Fibroblast of lung (primary cell): ENCODE measurements at regions not wholly inside any gene's neighbourhood (a gene's known extent, or its start where the extent isn't known, plus 50 kb on each side); places are given as distances from the start of the nearest gene placed in this dataset.
"Not testable (repeated sequence)": the region's sequence is repeated elsewhere in the genome, so short reads cannot be mapped to it uniquely, and the experiment has no call there.

Source experiments
- DNase-seq, 2 donors: peaks; one replicate each; pipeline versions ENCODE4 v3.0.0 to v3.0.0-alpha.2; 2010; ENCODE audit warnings: low read depth in 2 of 2
- H2AFZ ChIP-seq: 2 replicates; pipeline ENCODE4 v1.5.1; 2012; ENCODE audit warnings: low read length, control low read depth, inconsistent platforms
- H3K27ac ChIP-seq: 2 replicates; pipeline ENCODE4 v1.5.1; 2011; ENCODE audit warnings: low read length, control low read depth; ENCODE audit not compliant: insufficient read depth
- H3K27me3 ChIP-seq: 2 replicates; pipeline ENCODE4 v1.5.1; 2011; ENCODE audit warnings: mild to moderate bottlenecking, low read length; ENCODE audit not compliant: control insufficient read depth, insufficient read depth
- H3K36me3 ChIP-seq: 2 replicates; pipeline ENCODE4 v1.5.1; 2011; ENCODE audit warnings: low read length; ENCODE audit not compliant: control insufficient read depth, insufficient read depth
- H3K4me1 ChIP-seq: 2 replicates; pipeline ENCODE4 v1.5.1; 2011; ENCODE audit warnings: low read length; ENCODE audit not compliant: control insufficient read depth, insufficient read depth; ENCODE audit errors: extremely low read depth
- H3K4me2 ChIP-seq: 2 replicates; pipeline ENCODE4 v1.5.1; 2011; ENCODE audit warnings: low read length, control low read depth; ENCODE audit not compliant: insufficient read depth; ENCODE audit errors: extremely low read depth
- H3K4me3 ChIP-seq, 4 experiments: fragments of 200-600 bp in 1 of 4; sonication (generic) in 1 of 4; replicated peaks in 1 of 4; 2 replicates each; pipeline ENCODE4 v1.5.1; 2011 to 2016; ENCODE audit warnings: low read length in 4 of 4, low read depth in 3 of 4, mild to moderate bottlenecking in 3 of 4, control low read depth in 2 of 4, inconsistent platforms in 1 of 4, mixed read lengths in 1 of 4; ENCODE audit not compliant: insufficient read depth in 1 of 4; ENCODE audit errors: control extremely low read depth in 1 of 4
- H3K79me2 ChIP-seq: 2 replicates; pipeline ENCODE4 v1.5.1; 2012; ENCODE audit warnings: mild to moderate bottlenecking, low read length, inconsistent platforms; ENCODE audit not compliant: control insufficient read depth, insufficient read depth
- H3K9ac ChIP-seq: 2 replicates; pipeline ENCODE4 v1.5.1; 2011; ENCODE audit warnings: mild to moderate bottlenecking, low read length, control low read depth; ENCODE audit not compliant: insufficient read depth
- H3K9me3 ChIP-seq: 2 replicates; pipeline ENCODE4 v1.5.1; 2012; ENCODE audit warnings: low read depth, low read length; ENCODE audit not compliant: control insufficient read depth, insufficient read depth
- H4K20me1 ChIP-seq: 2 replicates; pipeline ENCODE4 v1.5.1; 2011; ENCODE audit warnings: low read length; ENCODE audit not compliant: control insufficient read depth, insufficient read depth; ENCODE audit errors: extremely low read depth
- EZH2 ChIP-seq: IDR thresholded peaks from 2 replicates; pipeline ENCODE4 v1.5.1; 2012; ENCODE audit warnings: low read length, control low read depth, mild to moderate bottlenecking; ENCODE audit errors: missing control alignments
- TF ChIP-seq, protein P1 (sequence below), 2 donors: IDR thresholded peaks in 1 of 2; conservative IDR thresholded peaks in 1 of 2; 1 replicate in 1 of 2; 2 replicates in 1 of 2; pipeline ENCODE4 v1.5.1; 2011 to 2012; ENCODE audit warnings: low read length in 2 of 2, control low read depth in 1 of 2, inconsistent platforms in 1 of 2, low read depth in 1 of 2, mild to moderate bottlenecking in 1 of 2

DNA sequence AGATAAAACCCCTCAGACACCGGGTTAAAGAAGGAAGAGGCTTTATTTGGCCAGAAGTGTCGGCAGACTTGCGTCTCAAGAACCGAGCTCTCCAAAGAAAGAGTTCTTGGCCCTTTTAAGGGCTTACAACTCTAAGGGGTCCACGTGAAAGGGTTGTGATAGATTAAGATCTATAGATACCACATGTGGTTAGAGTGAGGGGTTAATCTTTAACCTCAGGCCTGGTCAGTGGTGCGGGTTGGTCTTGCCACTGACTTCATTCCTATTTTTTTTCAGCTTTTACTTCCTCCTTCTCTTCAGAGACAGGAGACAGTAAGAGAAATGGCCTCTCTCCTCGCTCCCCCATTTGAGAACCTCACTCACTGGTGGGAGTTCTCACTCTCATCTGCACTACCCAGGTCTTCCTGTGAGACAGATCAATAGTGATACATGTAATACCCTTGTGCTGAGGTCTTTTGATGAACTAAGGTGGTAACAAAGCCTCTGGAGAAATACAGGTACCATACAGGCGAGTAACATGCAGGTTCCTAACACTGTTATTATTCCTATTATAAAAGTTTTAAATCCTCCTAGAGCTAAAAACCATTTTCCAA lies 52.4 kb upstream of the COX7C start:
- H3K9me3 ChIP-seq: no peaks in the 10 kb centered on the region
- no peaks in the 10 kb centered on the region for H3K4me1 ChIP-seq
- DNase-seq: no peak

DNA sequence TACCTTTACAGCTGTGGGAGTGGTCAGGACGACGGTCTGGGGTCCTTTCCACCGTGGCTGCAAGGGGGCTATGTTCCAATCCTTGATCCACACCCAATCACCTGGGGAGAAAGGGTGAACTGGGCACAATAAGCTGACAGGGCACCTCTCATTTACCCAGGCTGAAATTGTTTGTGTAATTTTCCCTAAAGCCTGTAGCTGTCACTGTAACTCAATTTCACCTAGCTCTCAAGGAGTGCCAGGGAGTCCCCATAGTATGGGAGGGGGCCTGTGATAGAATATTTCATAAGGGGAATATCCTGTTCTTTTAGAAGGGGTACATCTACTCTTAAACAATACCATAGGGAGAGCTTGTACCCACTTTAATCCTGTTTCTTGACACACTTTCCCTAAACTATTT lies 51.7 kb upstream of the COX7C start:
- not testable (repeated sequence) for H3K27me3 ChIP-seq, H3K9ac ChIP-seq, H2AFZ ChIP-seq, H3K4me3 ChIP-seq, H3K36me3 ChIP-seq, DNase-seq, H3K9me3 ChIP-seq, H3K4me2 ChIP-seq, H3K4me1 ChIP-seq, H3K27ac ChIP-seq, H3K79me2 ChIP-seq, H4K20me1 ChIP-seq

More for the DNA sequence above, 52.4 kb upstream of the COX7C start:
- no peaks in the 10 kb centered on the region for H3K79me2 ChIP-seq
- no peak overlapping the region for H3K9ac ChIP-seq
- no peaks in the 10 kb centered on the region for H3K27me3 ChIP-seq
- H3K27ac ChIP-seq: no peak overlapping the region
- no peak for TF ChIP-seq EZH2
- TF ChIP-seq, protein P1, sequence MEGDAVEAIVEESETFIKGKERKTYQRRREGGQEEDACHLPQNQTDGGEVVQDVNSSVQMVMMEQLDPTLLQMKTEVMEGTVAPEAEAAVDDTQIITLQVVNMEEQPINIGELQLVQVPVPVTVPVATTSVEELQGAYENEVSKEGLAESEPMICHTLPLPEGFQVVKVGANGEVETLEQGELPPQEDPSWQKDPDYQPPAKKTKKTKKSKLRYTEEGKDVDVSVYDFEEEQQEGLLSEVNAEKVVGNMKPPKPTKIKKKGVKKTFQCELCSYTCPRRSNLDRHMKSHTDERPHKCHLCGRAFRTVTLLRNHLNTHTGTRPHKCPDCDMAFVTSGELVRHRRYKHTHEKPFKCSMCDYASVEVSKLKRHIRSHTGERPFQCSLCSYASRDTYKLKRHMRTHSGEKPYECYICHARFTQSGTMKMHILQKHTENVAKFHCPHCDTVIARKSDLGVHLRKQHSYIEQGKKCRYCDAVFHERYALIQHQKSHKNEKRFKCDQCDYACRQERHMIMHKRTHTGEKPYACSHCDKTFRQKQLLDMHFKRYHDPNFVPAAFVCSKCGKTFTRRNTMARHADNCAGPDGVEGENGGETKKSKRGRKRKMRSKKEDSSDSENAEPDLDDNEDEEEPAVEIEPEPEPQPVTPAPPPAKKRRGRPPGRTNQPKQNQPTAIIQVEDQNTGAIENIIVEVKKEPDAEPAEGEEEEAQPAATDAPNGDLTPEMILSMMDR (conservative IDR thresholded peaks at IDR 0.05 in 1 of 2, IDR thresholded peaks at IDR 0.05 in 1 of 2; ENCODE audit: low read depth in 1 of 2, low read length in 2 of 2): no peak
- H3K4me2 ChIP-seq: no peak overlapping the region
- no peak overlapping the region for H3K4me3 ChIP-seq
- no peaks in the 10 kb centered on the region for H3K36me3 ChIP-seq
- no peak overlapping the region for H2AFZ ChIP-seq
- no peaks in the 10 kb centered on the region for H4K20me1 ChIP-seq
